ENCODE measurements at regions not wholly inside any gene's neighbourhood (a gene's known extent, or its start where the extent isn't known, plus 50 kb on each side); places are given as distances from the start of the nearest gene placed in this dataset.

DNA sequence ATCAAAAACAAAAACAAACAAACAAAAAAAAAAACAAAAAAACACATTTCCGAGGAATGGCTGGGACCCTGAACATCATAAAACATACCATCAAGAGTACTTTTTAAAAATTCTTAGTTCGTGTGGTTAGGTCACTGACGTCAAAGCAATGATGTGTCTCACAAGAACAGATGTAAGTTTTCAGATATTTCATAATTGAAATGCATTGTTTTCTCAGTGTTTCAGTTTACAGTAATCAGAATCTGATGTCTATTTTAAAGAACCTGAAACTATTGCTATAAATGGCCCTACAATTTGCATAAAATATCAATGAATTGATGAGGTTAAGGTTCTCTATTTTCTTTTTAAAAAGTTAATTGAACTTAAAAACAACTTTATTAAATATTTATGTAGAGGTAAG is 103.7 kb upstream of the HGF start:
- TF ChIP-seq, protein P1, sequence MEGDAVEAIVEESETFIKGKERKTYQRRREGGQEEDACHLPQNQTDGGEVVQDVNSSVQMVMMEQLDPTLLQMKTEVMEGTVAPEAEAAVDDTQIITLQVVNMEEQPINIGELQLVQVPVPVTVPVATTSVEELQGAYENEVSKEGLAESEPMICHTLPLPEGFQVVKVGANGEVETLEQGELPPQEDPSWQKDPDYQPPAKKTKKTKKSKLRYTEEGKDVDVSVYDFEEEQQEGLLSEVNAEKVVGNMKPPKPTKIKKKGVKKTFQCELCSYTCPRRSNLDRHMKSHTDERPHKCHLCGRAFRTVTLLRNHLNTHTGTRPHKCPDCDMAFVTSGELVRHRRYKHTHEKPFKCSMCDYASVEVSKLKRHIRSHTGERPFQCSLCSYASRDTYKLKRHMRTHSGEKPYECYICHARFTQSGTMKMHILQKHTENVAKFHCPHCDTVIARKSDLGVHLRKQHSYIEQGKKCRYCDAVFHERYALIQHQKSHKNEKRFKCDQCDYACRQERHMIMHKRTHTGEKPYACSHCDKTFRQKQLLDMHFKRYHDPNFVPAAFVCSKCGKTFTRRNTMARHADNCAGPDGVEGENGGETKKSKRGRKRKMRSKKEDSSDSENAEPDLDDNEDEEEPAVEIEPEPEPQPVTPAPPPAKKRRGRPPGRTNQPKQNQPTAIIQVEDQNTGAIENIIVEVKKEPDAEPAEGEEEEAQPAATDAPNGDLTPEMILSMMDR (IDR thresholded peaks at IDR 0.05): no peak
- TF ChIP-seq EZH2phosphoT487 (IDR thresholded peaks at IDR 0.05): no peak
- no peak for TF ChIP-seq EZH2 (IDR thresholded peaks at IDR 0.05)

All from neural progenitor cell (in vitro differentiated cells).